Activated CD4-positive, alpha-beta T cell treated with anti-CD3 and anti-CD28 coated beads, Interleukin-2, amount 10 ng/mL, durations not matched to agents 7 days and 5 days (primary cell): ENCODE measurements at regions not wholly inside any gene's neighbourhood (a gene's known extent, or its start where the extent isn't known, plus 50 kb on each side); places are given as distances from the start of the nearest gene placed in this dataset.

Source experiments
- CTCF ChIA-PET: fragments of 350-600 bp; sonication (Branson Sonifier 250); formaldehyde crosslinking; loops from one replicate; lab custom pipeline; 2021; ENCODE audit warnings: antibody characterized with exemption; lab: Charles Lee
- POLR2A ChIA-PET: fragments of 350-600 bp; sonication (Branson Sonifier 250); formaldehyde crosslinking; loops from one replicate; lab custom pipeline; 2021; ENCODE audit warnings: antibody characterized with exemption; lab: Charles Lee
- DNase-seq: peaks from one replicate; pipeline ENCODE4 v3.0.0-alpha.2; 2020
- H3K27ac Mint-ChIP-seq: one replicate; pipeline ENCODE4 v1.8.0; 2021; ENCODE audit warnings: mild to moderate bottlenecking, moderate library complexity, mixed read lengths
- H3K27me3 Mint-ChIP-seq: one replicate; pipeline ENCODE4 v1.8.0; 2021; ENCODE audit warnings: mixed read lengths
- H3K36me3 Mint-ChIP-seq: one replicate; pipeline ENCODE4 v1.8.0; 2021; ENCODE audit warnings: low read depth, mixed read lengths
- H3K4me1 Mint-ChIP-seq: one replicate; pipeline ENCODE4 v1.8.0; 2021; ENCODE audit warnings: mixed read lengths
- H3K4me3 Mint-ChIP-seq: one replicate; pipeline ENCODE4 v1.8.0; 2021; ENCODE audit warnings: mild to moderate bottlenecking, moderate library complexity, mixed read lengths
- H3K9me3 Mint-ChIP-seq: one replicate; pipeline ENCODE4 v1.8.0; 2021; ENCODE audit warnings: mixed read lengths

DNA sequence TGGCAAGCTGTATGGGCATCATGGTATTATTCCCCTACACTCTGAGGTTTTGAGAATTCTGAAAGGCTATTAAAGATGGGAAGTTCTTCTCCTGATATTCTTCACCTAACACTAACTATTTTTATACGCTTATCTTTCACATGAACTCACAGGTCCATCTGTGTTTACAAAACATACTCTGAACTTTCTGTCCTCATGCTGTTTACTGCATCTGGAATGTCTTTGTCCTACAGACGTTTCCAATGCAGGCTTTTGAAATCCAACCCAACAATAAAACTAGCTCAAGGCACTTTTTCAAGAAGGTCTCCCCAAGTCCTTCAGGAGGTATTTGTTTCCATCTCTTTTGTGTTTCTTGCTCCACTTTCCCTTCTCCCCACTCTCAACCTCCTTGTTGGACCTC is 60.5 kb upstream of the MLIP start:
- no peak for DNase-seq
- Mint-ChIP-seq H3K9me3 (no peaks in the 10 kb centered on the region), H3K27ac (no peak overlapping the region), H3K4me3 (no peak overlapping the region), H3K27me3 (no peaks in the 10 kb centered on the region), H3K4me1 (no peaks in the 10 kb centered on the region), H3K36me3 (no peaks in the 10 kb centered on the region)
- ChIA-PET CTCF (no interaction called here), POLR2A (no interaction called here)

DNA sequence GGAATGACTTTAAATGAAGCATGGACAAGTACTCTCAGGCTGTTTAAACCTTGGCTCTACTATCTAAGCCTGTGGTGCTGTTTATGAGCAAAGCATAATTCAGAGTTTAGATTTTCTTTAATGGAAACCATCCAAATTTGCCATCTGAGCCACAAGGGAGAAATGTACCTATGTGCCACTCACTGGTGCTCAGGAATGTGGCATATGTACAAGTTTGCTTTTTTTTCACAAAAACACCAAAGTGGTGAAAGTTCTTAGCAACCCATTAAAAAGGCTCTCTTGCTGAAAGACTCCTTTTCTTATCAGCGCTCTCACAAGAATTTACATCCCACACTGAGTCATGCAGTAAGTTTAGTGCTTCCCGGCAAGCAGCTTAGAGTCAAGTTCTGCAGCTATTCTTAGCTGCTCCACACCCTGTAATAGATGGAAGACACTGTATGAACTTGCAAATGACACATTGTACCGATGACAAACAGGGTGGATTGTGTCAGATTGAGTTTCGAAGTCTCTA is 57.3 kb upstream of the MLIP start:
- Mint-ChIP-seq H3K9me3 (no peaks in the 10 kb centered on the region), H3K4me3 (no peak overlapping the region), H3K27ac (no peak overlapping the region), H3K27me3 (no peaks in the 10 kb centered on the region), H3K36me3 (no peaks in the 10 kb centered on the region), H3K4me1 (no peaks in the 10 kb centered on the region)
- DNase-seq = no peak
- ChIA-PET CTCF (no interaction called here), POLR2A (no interaction called here)

DNA sequence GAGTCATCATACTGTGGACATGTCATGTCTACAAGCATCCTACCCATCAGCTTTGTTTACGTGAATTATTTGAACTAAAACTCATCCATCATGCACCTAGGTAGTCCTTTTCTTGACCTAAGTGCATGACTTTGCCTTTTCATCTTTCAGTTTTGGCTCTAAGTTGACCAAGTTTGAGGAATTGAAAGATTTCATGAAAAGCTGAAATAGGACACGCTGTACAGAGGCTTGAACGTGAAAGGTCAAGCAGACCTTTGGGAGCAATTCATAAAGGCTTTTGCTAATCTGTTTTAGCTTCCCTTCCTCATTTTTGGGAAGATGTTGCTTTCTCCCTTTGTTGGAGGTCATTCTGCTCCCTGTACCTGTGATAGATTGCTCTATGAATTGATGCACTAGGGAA is 55.1 kb upstream of the MLIP start:
- Mint-ChIP-seq H3K4me3 (no peak overlapping the region), H3K27ac (no peak overlapping the region), H3K27me3 (no peaks in the 10 kb centered on the region), H3K36me3 (no peaks in the 10 kb centered on the region), H3K9me3 (no peaks in the 10 kb centered on the region), H3K4me1 (no peaks in the 10 kb centered on the region)
- CTCF ChIA-PET = no interaction called here
- no peak for DNase-seq
- POLR2A ChIA-PET = no interaction called here

DNA sequence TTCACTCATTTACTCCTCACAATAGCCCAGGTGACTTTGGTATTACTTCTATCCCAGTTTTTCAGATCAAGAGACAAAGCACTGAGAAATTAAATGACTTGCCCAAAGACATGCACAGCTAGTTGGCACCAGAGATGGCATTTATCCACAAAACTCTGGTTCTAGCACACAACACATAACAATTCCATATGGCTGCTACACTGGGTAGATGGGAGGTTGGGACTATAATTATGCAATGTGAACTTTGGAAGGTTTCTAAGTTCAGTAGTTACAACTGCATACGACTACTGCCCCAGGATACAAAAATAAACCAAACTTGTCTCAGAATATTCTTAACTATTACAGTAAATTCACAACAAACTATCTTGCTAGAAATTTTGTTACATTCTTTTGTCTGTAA is 54.2 kb upstream of the MLIP start:
- Mint-ChIP-seq H3K27ac (no peak overlapping the region), H3K27me3 (no peaks in the 10 kb centered on the region), H3K4me3 (no peak overlapping the region), H3K9me3 (no peaks in the 10 kb centered on the region), H3K36me3 (no peaks in the 10 kb centered on the region), H3K4me1 (no peaks in the 10 kb centered on the region)
- CTCF ChIA-PET = no interaction called here
- POLR2A ChIA-PET = no interaction called here
- no peak for DNase-seq

DNA sequence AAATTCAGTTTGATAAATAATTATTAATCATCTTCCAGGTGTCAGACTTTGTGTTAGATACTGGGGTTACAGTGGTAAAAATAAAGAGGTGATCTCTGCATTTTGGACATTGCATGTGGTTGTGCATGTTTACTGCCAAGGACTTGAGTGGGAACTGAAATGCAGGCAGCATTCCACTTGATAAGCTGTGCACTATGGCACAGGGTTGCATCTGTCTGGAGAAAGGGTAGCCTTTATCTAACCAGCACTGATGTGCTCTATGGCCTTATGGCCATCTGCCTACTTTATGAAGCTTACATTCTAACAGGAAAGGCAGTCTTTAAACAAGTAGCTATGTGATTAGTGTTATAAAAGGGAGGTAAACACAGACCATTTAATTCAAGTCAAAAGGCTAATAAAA is 53.0 kb upstream of the MLIP start:
- H3K27ac Mint-ChIP-seq = no peak overlapping the region
- no peak overlapping the region for H3K4me3 Mint-ChIP-seq
- no peaks in the 10 kb centered on the region for H3K36me3 Mint-ChIP-seq
- H3K4me1 Mint-ChIP-seq = no peaks in the 10 kb centered on the region
- H3K9me3 Mint-ChIP-seq = no peaks in the 10 kb centered on the region
- no peaks in the 10 kb centered on the region for H3K27me3 Mint-ChIP-seq
- CTCF ChIA-PET = no interaction called here
- POLR2A ChIA-PET = no interaction called here
- no peak for DNase-seq

DNA sequence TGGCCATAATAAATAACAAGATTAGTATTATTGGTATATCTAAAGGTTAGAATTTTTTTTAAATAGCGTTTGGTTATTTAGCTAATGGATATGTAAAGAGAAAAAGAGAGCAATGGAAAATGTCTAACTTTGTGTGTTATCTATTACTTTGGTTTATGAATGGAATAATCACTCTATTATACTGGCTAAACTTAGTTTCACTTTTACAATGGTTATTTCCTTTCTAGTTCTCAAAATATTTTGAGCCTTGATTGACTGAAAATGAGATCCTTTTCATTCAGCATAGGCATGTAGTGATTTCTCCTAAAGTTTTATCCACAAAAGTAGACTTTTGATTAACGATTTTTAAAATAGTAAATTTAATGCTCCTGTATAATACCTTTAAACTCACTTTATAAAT is 51.6 kb upstream of the MLIP start:
- no peak overlapping the region for H3K27ac Mint-ChIP-seq
- ChIA-PET POLR2A (no interaction called here), CTCF (no interaction called here)
- no peak overlapping the region for H3K4me3 Mint-ChIP-seq
- no peaks in the 10 kb centered on the region for H3K27me3 Mint-ChIP-seq
- H3K4me1 Mint-ChIP-seq = no peaks in the 10 kb centered on the region
- no peak for DNase-seq
- no peaks in the 10 kb centered on the region for H3K9me3 Mint-ChIP-seq
- no peaks in the 10 kb centered on the region for H3K36me3 Mint-ChIP-seq

DNA sequence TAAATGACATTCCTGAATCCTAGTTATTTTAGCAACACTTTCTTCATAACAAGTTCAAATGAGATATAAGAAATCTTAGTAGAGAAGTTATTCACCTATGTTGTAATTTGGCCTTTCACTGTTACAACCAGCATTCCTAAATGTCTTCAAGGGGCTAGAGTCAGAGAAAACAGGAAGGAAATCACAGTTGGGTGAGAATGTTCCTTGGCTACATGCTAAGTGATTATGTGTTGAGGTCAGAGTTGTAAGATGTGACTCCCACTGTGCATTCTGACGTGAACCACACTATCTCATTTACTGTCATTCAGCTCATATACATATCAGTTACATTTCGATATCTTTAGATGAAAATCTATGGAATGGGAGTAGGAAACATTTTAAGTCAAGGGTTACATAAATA is 51.0 kb upstream of the MLIP start:
- Mint-ChIP-seq H3K4me1 (no peaks in the 10 kb centered on the region), H3K9me3 (no peaks in the 10 kb centered on the region), H3K27ac (no peak overlapping the region), H3K36me3 (no peaks in the 10 kb centered on the region), H3K27me3 (no peaks in the 10 kb centered on the region), H3K4me3 (no peak overlapping the region)
- POLR2A ChIA-PET = no interaction called here
- no peak for DNase-seq
- CTCF ChIA-PET = no interaction called here
